HepG2 (cell line): ENCODE measurements at regions not wholly inside any gene's neighbourhood (a gene's known extent, or its start where the extent isn't known, plus 50 kb on each side); places are given as distances from the start of the nearest gene placed in this dataset.

Source experiments
- CTCF ChIP-seq: sonication (generic); formaldehyde crosslinking; IDR thresholded peaks from 2 replicates; pipeline ENCODE4 v1.5.0; 2020; ENCODE audit warnings: mild to moderate bottlenecking, missing genetic modification reagents, moderate library complexity
- EZH2 ChIP-seq: conservative IDR thresholded peaks from 2 replicates; pipeline ENCODE4 v1.6.1; 2012; ENCODE audit warnings: mild to moderate bottlenecking, low read depth, low read length, moderate library complexity
- MAF1 ChIP-seq: sonication (generic); formaldehyde crosslinking; IDR thresholded peaks from 2 replicates; pipeline ENCODE4 v1.5.0; 2020; ENCODE audit warnings: missing genetic modification reagents, borderline replicate concordance
- POLR2A ChIP-seq, 2 experiments: IDR thresholded peaks; 2 replicates each; pipeline ENCODE4 v1.6.1; 2011; ENCODE audit warnings: low read depth in 2 of 2, low read length in 2 of 2, mild to moderate bottlenecking in 1 of 2, moderate library complexity in 1 of 2; ENCODE audit not compliant: insufficient read depth in 1 of 2
- SRSF1 ChIP-seq: fragments of 200-400 bp; formaldehyde crosslinking; optimal IDR thresholded peaks from 2 replicates; pipeline ENCODE3; 2017; ENCODE audit warnings: mild to moderate bottlenecking, low read depth, low read length, moderate library complexity

- TF ChIP-seq EZH2: no peak
- TF ChIP-seq CTCF: no peak
- TF ChIP-seq POLR2A (IDR thresholded peaks at IDR 0.05; ENCODE audit: insufficient read depth in 1 of 2, low read depth in 2 of 2, low read length in 2 of 2): no peak
- no peak for TF ChIP-seq SRSF1
- TF ChIP-seq MAF1 (CRISPR knock-in tag): no peak
Observed at GRCh38 chr6:26198722-26199056, 111.5 kb downstream of the HFE start.
